Endothelial cell of umbilical vein (primary cell): ENCODE measurements at regions not wholly inside any gene's neighbourhood (a gene's known extent, or its start where the extent isn't known, plus 50 kb on each side); places are given as distances from the start of the nearest gene placed in this dataset.
"Not testable (repeated sequence)": the region's sequence is repeated elsewhere in the genome, so short reads cannot be mapped to it uniquely, and the experiment has no call there.

Source experiments
- BruUV-seq: library from RNA; stranded (reverse); fragments of 400-500 nt; replicated peaks from 2 replicates; lab custom pipeline; 2021; lab: Mats Ljungman, UMichigan
- CTCF ChIA-PET: fragments of 300-600, 350-600 bp; sonication (Branson Sonifier 250); formaldehyde crosslinking; loops from one replicate; lab custom pipeline; 2021; ENCODE audit warnings: antibody characterized with exemption, inconsistent platforms; lab: Charles Lee
- POLR2A ChIA-PET: fragments of 300-600, 350-600 bp; sonication (Branson Sonifier 250); formaldehyde crosslinking; loops from one replicate; lab custom pipeline; 2021; ENCODE audit warnings: antibody characterized with exemption, inconsistent platforms; lab: Charles Lee
- DNase-seq: peaks from one replicate; pipeline ENCODE4 v3.0.0-alpha.2; 2011; ENCODE audit warnings: low read depth, low spot score
- FAIRE-seq: peaks from 2 replicates; lab custom pipeline; 2011; peaks lifted over from hg19 to GRCh38; lab: Jason Lieb, UNC
- H2AFZ ChIP-seq: 2 replicates; pipeline ENCODE4 v1.6.0; 2012; ENCODE audit warnings: low read depth, low read length, control low read depth, inconsistent platforms
- H3K27ac ChIP-seq: 2 replicates; pipeline ENCODE4 v1.5.1; 2011; ENCODE audit warnings: low read depth, mild to moderate bottlenecking, control low read depth, low read length, moderate library complexity; ENCODE audit not compliant: insufficient read depth
- H3K27me3 ChIP-seq, 2 experiments: 2 replicates each; pipeline versions ENCODE4 v1.6.0 to v1.6.1; 2011; ENCODE audit warnings: low read length in 2 of 2, mixed read lengths in 1 of 2; ENCODE audit not compliant: control insufficient read depth in 2 of 2, insufficient read depth in 2 of 2
- H3K36me3 ChIP-seq, 2 experiments: 2 replicates in 1 of 2; 3 replicates in 1 of 2; pipeline ENCODE4 v1.5.1; 2011; ENCODE audit warnings: low read length in 2 of 2, mild to moderate bottlenecking in 1 of 2, moderate library complexity in 1 of 2; ENCODE audit not compliant: control insufficient read depth in 2 of 2, insufficient read depth in 2 of 2; ENCODE audit errors: extremely low read depth in 1 of 2
- H3K4me1 ChIP-seq: 3 replicates; pipeline ENCODE4 v1.5.1; 2011; ENCODE audit warnings: mild to moderate bottlenecking, low read length; ENCODE audit not compliant: control insufficient read depth, insufficient read depth; ENCODE audit errors: extremely low read depth
- H3K4me2 ChIP-seq: 2 replicates; pipeline ENCODE4 v1.6.1; 2011; ENCODE audit warnings: low read length, control low read depth, mixed read lengths; ENCODE audit not compliant: insufficient read depth
- H3K4me3 ChIP-seq, 3 experiments: fragments of 200-600 bp in 1 of 3; sonication (generic), shearing (Covaris generic) in 1 of 3; replicated peaks in 1 of 3; 2 replicates each; pipeline ENCODE4 v1.5.1; 2011 to 2016; ENCODE audit warnings: control low read depth in 3 of 3, low read length in 3 of 3, mild to moderate bottlenecking in 2 of 3, inconsistent platforms in 1 of 3, low read depth in 1 of 3, moderate library complexity in 1 of 3; ENCODE audit not compliant: insufficient read depth in 1 of 3
- H3K79me2 ChIP-seq: 2 replicates; pipeline ENCODE4 v1.6.0; 2012; ENCODE audit warnings: low read length, inconsistent platforms; ENCODE audit not compliant: control insufficient read depth, insufficient read depth
- H3K9ac ChIP-seq: replicated peaks from 2 replicates; pipeline ENCODE3; 2011; ENCODE audit warnings: low read length, control low read depth; ENCODE audit not compliant: insufficient read depth; ENCODE audit errors: extremely low read depth
- H3K9me1 ChIP-seq: replicated peaks from 3 replicates; pipeline ENCODE4 v1.6.0; 2011; ENCODE audit warnings: mild to moderate bottlenecking, low read length; ENCODE audit not compliant: control insufficient read depth, insufficient read depth; ENCODE audit errors: extremely low read depth
- H3K9me3 ChIP-seq: replicated peaks from 2 replicates; pipeline ENCODE4 v1.5.1; 2012; ENCODE audit warnings: low read length, inconsistent platforms; ENCODE audit not compliant: control insufficient read depth, insufficient read depth
- H4K20me1 ChIP-seq: replicated peaks from 2 replicates; pipeline ENCODE3; 2011; ENCODE audit warnings: mild to moderate bottlenecking, low read length; ENCODE audit not compliant: control insufficient read depth, insufficient read depth; ENCODE audit errors: extremely low read depth
- CTCF ChIP-seq, 2 donors: IDR thresholded peaks; 1 replicate in 1 of 2; 2 replicates in 1 of 2; pipeline ENCODE4 v1.5.1; 2011; ENCODE audit warnings: low read length in 2 of 2, mild to moderate bottlenecking in 2 of 2, moderate library complexity in 2 of 2, control low read depth in 1 of 2, inconsistent platforms in 1 of 2, low read depth in 1 of 2; ENCODE audit not compliant: insufficient read depth in 1 of 2; ENCODE audit errors: extremely low read depth in 1 of 2
- EZH2 ChIP-seq: IDR thresholded peaks from 2 replicates; pipeline ENCODE4 v1.6.1; 2012; ENCODE audit warnings: borderline replicate concordance, low read depth, mild to moderate bottlenecking, moderate library complexity, low read length, inconsistent platforms; ENCODE audit not compliant: severe bottlenecking
- FOS ChIP-seq: IDR thresholded peaks from 2 replicates; pipeline ENCODE4 v1.6.1; 2011; ENCODE audit warnings: mild to moderate bottlenecking, low read length, moderate library complexity, borderline replicate concordance; ENCODE audit not compliant: insufficient read depth
- GATA2 ChIP-seq: IDR thresholded peaks from 2 replicates; pipeline ENCODE4 v1.7.0; 2011; ENCODE audit warnings: low read depth, mild to moderate bottlenecking, moderate library complexity, mixed read lengths, low read length; ENCODE audit not compliant: insufficient read length, insufficient read depth
- JUN ChIP-seq: IDR thresholded peaks from 2 replicates; pipeline ENCODE4 v1.6.1; 2011; ENCODE audit warnings: borderline replicate concordance, low read depth; ENCODE audit not compliant: insufficient read length, insufficient read depth
- MAX ChIP-seq: IDR thresholded peaks from 2 replicates; pipeline ENCODE4 v1.6.1; 2011; ENCODE audit not compliant: insufficient read depth, insufficient read length
- MYC ChIP-seq: IDR thresholded peaks from one replicate; pipeline ENCODE4 v1.6.1; 2011; ENCODE audit warnings: mild to moderate bottlenecking, low read depth, low read length
- POLR2A ChIP-seq: IDR thresholded peaks from 2 replicates; pipeline ENCODE4 v1.6.1; 2012; ENCODE audit warnings: low read depth, mild to moderate bottlenecking, control low read depth, low read length
- POLR2AphosphoS5 ChIP-seq: IDR thresholded peaks from 2 replicates; pipeline ENCODE4 v1.6.1; 2012; ENCODE audit warnings: low read depth, mild to moderate bottlenecking, control low read depth, low read length, moderate library complexity; ENCODE audit not compliant: insufficient read depth
- dilution Hi-C: fragments of 300-500 bp; cut with MboI; formaldehyde crosslinking; loops from one replicate; pipeline ENCODE4 v1.15.0; 2019; ENCODE audit warnings: low sequenced_read_pairs; ENCODE audit not compliant: extremely low pct_ligation_motif_present
- intact Hi-C: fragments of 100-400 bp; cut with micrococcal nuclease; formaldehyde crosslinking; loops from one replicate; pipeline ENCODE4 v1.10.0; 2022

GRCh38 chr9:87783180-87783579 is 57.3 kb downstream of the CTSL start:
- no TSS peak for BruUV-seq
- no peak overlapping the region for H2AFZ ChIP-seq
- dilution Hi-C loops, result no loop called here
- no peak for DNase-seq
- no peak overlapping the region for H3K27ac ChIP-seq
- H3K9me1 ChIP-seq, result no peaks in the 10 kb centered on the region
- CTCF ChIA-PET, result no interaction called here
- H3K36me3 ChIP-seq, result no peaks in the 10 kb centered on the region
- H4K20me1 ChIP-seq, result no peaks in the 10 kb centered on the region
- no peak for FAIRE-seq
- H3K9me3 ChIP-seq, result no peaks in the 10 kb centered on the region
- no peaks in the 10 kb centered on the region for H3K27me3 ChIP-seq
- H3K4me1 ChIP-seq, result no peaks in the 10 kb centered on the region
- H3K79me2 ChIP-seq, result no peaks in the 10 kb centered on the region
- H3K4me3 ChIP-seq, result no peak overlapping the region
- POLR2A ChIA-PET, result no interaction called here
- intact Hi-C loops, result no loop called here
- TF ChIP-seq POLR2AphosphoS5 (no peak), JUN (no peak), FOS (no peak), MAX (no peak), EZH2 (no peak), POLR2A (no peak), GATA2 (no peak), CTCF (IDR thresholded peaks at IDR 0.05; ENCODE audit: extremely low read depth in 1 of 2, insufficient read depth in 1 of 2, low read depth in 1 of 2, low read length in 2 of 2) (no peak), MYC (no peak)
- H3K4me2 ChIP-seq, result no peak overlapping the region
- no peak overlapping the region for H3K9ac ChIP-seq

GRCh38 chr9:87785315-87785970 is 59.5 kb downstream of the CTSL start:
- CTCF ChIA-PET, POLR2A ChIA-PET, H3K4me1 ChIP-seq, H2AFZ ChIP-seq, H3K9me1 ChIP-seq, H3K27me3 ChIP-seq, intact Hi-C loops, H3K27ac ChIP-seq, H3K9ac ChIP-seq, H3K4me2 ChIP-seq, BruUV-seq, dilution Hi-C loops, H3K79me2 ChIP-seq, H4K20me1 ChIP-seq, DNase-seq, H3K4me3 ChIP-seq, H3K9me3 ChIP-seq, FAIRE-seq, H3K36me3 ChIP-seq: not testable (repeated sequence)
